ENCODE measurements at regions not wholly inside any gene's neighbourhood (a gene's known extent, or its start where the extent isn't known, plus 50 kb on each side); places are given as distances from the start of the nearest gene placed in this dataset.

DNA sequence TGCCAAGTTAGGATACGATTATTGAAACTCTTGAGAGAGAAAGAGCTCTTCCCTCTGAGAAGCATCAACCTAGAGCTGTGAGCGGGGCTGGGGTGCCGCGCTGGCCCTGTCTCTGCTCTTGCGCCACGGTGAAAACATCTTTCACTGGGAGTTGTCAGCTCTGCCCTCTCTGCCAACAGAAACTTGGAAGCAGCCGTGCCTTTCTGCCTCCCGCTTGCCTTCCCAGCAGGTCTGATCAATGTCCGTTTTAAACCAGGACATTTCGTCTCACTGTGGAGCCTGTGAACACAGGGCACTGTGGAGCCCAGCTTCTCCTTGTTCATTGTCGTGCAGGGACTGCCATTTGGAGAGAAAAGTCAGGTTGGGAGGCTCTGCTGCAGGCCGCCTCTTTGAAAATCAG lies 249.2 kb upstream of the PMEPA1 start:
- Histone ChIP-seq H3K27ac (no peak overlapping the region), H3K9me3 (no peaks in the 10 kb centered on the region), H3K36me3 (no peaks in the 10 kb centered on the region), H3K4me1 (peaks cover 0 to 5% of the 10 kb centered on the region in 2 donors), H3K4me3 (no peak overlapping the region), H3K27me3 (no peaks in the 10 kb centered on the region)
- TF ChIP-seq POLR2A (IDR thresholded peaks at IDR 0.05) = no peak
- TF ChIP-seq, protein P1, sequence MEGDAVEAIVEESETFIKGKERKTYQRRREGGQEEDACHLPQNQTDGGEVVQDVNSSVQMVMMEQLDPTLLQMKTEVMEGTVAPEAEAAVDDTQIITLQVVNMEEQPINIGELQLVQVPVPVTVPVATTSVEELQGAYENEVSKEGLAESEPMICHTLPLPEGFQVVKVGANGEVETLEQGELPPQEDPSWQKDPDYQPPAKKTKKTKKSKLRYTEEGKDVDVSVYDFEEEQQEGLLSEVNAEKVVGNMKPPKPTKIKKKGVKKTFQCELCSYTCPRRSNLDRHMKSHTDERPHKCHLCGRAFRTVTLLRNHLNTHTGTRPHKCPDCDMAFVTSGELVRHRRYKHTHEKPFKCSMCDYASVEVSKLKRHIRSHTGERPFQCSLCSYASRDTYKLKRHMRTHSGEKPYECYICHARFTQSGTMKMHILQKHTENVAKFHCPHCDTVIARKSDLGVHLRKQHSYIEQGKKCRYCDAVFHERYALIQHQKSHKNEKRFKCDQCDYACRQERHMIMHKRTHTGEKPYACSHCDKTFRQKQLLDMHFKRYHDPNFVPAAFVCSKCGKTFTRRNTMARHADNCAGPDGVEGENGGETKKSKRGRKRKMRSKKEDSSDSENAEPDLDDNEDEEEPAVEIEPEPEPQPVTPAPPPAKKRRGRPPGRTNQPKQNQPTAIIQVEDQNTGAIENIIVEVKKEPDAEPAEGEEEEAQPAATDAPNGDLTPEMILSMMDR (IDR thresholded peaks at IDR 0.05 in 4 of 5, conservative IDR thresholded peaks at IDR 0.05 in 1 of 5) = no peak
- in situ Hi-C loops (cut with MboI; ENCODE audit: low sequenced_read_pairs in 4 of 4) = no loop called here
- no peak for DNase-seq
- intact Hi-C loops (cut with DNase I; ENCODE audit: low total_unique reads) = no loop called here
- ATAC-seq = no peak

DNA sequence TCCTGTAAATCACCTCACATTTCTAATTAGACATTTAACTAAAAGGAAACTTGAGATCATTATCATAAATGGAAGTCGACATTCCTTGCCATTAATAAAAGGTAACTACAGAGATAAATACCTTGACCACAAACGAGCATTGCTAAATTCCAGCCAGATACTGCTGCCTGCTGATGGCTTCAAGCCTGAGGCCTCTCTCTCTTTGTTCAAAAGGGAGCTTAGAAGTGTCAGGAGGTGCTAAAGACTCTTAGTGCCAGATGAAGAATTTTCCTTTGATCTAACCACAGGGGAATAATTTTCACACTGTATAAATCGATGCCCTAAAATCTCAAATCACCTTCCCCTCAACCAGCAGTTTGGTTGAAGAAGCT lies 248.2 kb upstream of the PMEPA1 start:
- Histone ChIP-seq H3K9me3 (no peaks in the 10 kb centered on the region), H3K36me3 (no peaks in the 10 kb centered on the region), H3K27me3 (no peaks in the 10 kb centered on the region), H3K4me3 (no peak overlapping the region), H3K4me1 (peaks cover 0 to 5% of the 10 kb centered on the region in 2 donors), H3K27ac (no peak overlapping the region)
- intact Hi-C loops (cut with DNase I; ENCODE audit: low total_unique reads) = no loop called here
- TF ChIP-seq, protein P1 (IDR thresholded peaks at IDR 0.05 in 4 of 5, conservative IDR thresholded peaks at IDR 0.05 in 1 of 5) = no peak
- no peak for TF ChIP-seq POLR2A (IDR thresholded peaks at IDR 0.05)
- in situ Hi-C loops (cut with MboI; ENCODE audit: low sequenced_read_pairs in 4 of 4) = no loop called here
- ATAC-seq (no peak), DNase-seq (no peak)

- no peak for TF ChIP-seq POLR2A (IDR thresholded peaks at IDR 0.05)
- TF ChIP-seq, protein P1 (IDR thresholded peaks at IDR 0.05 in 4 of 5, conservative IDR thresholded peaks at IDR 0.05 in 1 of 5) = no peak
- no peaks in the 10 kb centered on the region for H3K27me3 ChIP-seq
- in situ Hi-C loops (cut with MboI; ENCODE audit: low sequenced_read_pairs in 4 of 4) (no loop called here), intact Hi-C loops (cut with DNase I; ENCODE audit: low total_unique reads) (no loop called here)
- H3K4me3 ChIP-seq = no peak overlapping the region
- no peak for ATAC-seq
- no peaks in the 10 kb centered on the region for H3K9me3 ChIP-seq
- no peak for DNase-seq
- H3K4me1 ChIP-seq = peaks cover 0 to 5% of the 10 kb centered on the region in 2 donors
- no peaks in the 10 kb centered on the region for H3K36me3 ChIP-seq
- H3K27ac ChIP-seq = no peak overlapping the region
Measured at GRCh38 chr20:57957411-57958049, 247.7 kb upstream of the PMEPA1 start.

DNA sequence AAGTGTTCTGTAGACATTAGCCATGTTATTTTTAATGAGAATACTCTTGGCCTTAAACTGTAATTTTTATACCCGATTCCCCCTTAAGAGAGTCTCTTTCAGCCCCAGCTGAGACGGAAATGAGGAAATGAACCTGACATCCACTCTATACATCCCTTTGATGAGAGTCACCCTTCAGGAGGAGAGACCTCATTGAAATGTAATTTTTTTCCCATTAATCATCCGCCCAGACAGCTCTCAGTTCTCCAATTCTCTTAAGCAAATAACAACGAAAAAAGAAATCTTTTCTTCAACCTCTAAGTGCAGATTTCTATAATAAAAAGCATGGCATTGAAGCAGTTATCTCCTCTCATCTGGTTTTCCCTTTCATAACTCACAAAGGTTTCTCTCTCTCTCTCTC lies 243.8 kb upstream of the PMEPA1 start:
- Histone ChIP-seq H3K27me3 (no peaks in the 10 kb centered on the region), H3K27ac (no peak overlapping the region), H3K9me3 (no peaks in the 10 kb centered on the region), H3K4me1 (no peaks in the 10 kb centered on the region), H3K36me3 (no peaks in the 10 kb centered on the region), H3K4me3 (no peak overlapping the region)
- in situ Hi-C loops (cut with MboI; ENCODE audit: low sequenced_read_pairs in 4 of 4) (no loop called here), intact Hi-C loops (cut with DNase I; ENCODE audit: low total_unique reads) (no loop called here)
- no peak for DNase-seq
- ATAC-seq = no peak
- no peak for TF ChIP-seq POLR2A (IDR thresholded peaks at IDR 0.05)
- TF ChIP-seq, protein P1 (IDR thresholded peaks at IDR 0.05 in 4 of 5, conservative IDR thresholded peaks at IDR 0.05 in 1 of 5) = no peak

GRCh38 chr20:57952136-57952535 lies 242.3 kb upstream of the PMEPA1 start:
- Histone ChIP-seq H3K4me3 (no peak overlapping the region), H3K27me3 (no peaks in the 10 kb centered on the region), H3K9me3 (no peaks in the 10 kb centered on the region), H3K27ac (no peak overlapping the region), H3K36me3 (no peaks in the 10 kb centered on the region), H3K4me1 (no peaks in the 10 kb centered on the region)
- TF ChIP-seq POLR2A (IDR thresholded peaks at IDR 0.05) = no peak
- TF ChIP-seq, protein P1 (IDR thresholded peaks at IDR 0.05 in 4 of 5, conservative IDR thresholded peaks at IDR 0.05 in 1 of 5) = no peak
- intact Hi-C loops (cut with DNase I; ENCODE audit: low total_unique reads) (no loop called here), in situ Hi-C loops (cut with MboI; ENCODE audit: low sequenced_read_pairs in 4 of 4) (no loop called here)
- DNase-seq (no peak), ATAC-seq (no peak)
